NT2/D1 (cell line): ENCODE measurements at regions not wholly inside any gene's neighbourhood (a gene's known extent, or its start where the extent isn't known, plus 50 kb on each side); places are given as distances from the start of the nearest gene placed in this dataset.

Experiments
- SUZ12 ChIP-seq: IDR thresholded peaks from 2 replicates; pipeline ENCODE4 v1.6.1; 2011; ENCODE audit not compliant: insufficient read length, insufficient read depth; ENCODE audit errors: extremely low read depth
- YY1 ChIP-seq: IDR thresholded peaks from 2 replicates; pipeline ENCODE4 v1.6.1; 2011; ENCODE audit not compliant: insufficient read length, insufficient read depth
- ZNF274 ChIP-seq: IDR thresholded peaks from 2 replicates; pipeline ENCODE4 v1.6.1; 2011; ENCODE audit warnings: mild to moderate bottlenecking, low read depth, low read length

DNA sequence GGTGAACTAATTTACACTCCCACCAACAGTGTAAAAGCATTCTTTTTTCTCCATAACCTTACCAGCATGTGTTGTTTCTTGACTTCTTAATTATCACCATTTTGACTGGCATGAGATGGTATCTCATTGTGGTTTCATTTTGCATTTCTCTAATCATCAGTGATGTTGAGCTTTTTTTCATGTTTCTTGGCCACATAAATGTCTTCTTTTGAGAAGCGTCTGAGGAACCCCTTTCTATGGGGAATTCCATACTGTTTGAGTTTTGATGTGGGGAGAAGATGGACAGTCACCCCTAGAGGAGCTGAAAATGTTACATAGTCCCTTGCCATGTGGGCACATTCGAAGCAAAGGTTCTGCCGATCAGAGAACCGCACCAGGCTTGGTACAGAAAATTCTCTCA is 207.0 kb upstream of the SLC30A5 start:
- no peak for TF ChIP-seq SUZ12
- TF ChIP-seq YY1, result no peak
- no peak for TF ChIP-seq ZNF274
